Stimulated activated CD4-positive, alpha-beta T cell treated with anti-CD3 and anti-CD28 coated beads, Interleukin-15, amount 100 ng/mL, for 1 hour (primary cell): ENCODE measurements at regions not wholly inside any gene's neighbourhood (a gene's known extent, or its start where the extent isn't known, plus 50 kb on each side); places are given as distances from the start of the nearest gene placed in this dataset.

ENCODE experiments used
- DNase-seq, 2 donors: peaks; one replicate each; pipeline ENCODE4 v3.0.0-alpha.2; 2020; ENCODE audit warnings: low read depth in 1 of 2, low spot score in 1 of 2

- no peak for DNase-seq
These were observed 494.8 kb upstream of the WWC1 start for GRCh38 chr5:167796672-167797071.

GRCh38 chr5:167797933-167798332 lies 493.5 kb upstream of the WWC1 start:
- no peak for DNase-seq

- DNase-seq: no peak
These were observed 493.0 kb upstream of the WWC1 start for GRCh38 chr5:167798448-167798847.

GRCh38 chr5:167800427-167800826 lies 491.0 kb upstream of the WWC1 start:
- no peak for DNase-seq

GRCh38 chr5:167801999-167802398 lies 489.4 kb upstream of the WWC1 start:
- DNase-seq: no peak

GRCh38 chr5:167802755-167803431 lies 488.6 kb upstream of the WWC1 start:
- DNase-seq: no peak

DNA sequence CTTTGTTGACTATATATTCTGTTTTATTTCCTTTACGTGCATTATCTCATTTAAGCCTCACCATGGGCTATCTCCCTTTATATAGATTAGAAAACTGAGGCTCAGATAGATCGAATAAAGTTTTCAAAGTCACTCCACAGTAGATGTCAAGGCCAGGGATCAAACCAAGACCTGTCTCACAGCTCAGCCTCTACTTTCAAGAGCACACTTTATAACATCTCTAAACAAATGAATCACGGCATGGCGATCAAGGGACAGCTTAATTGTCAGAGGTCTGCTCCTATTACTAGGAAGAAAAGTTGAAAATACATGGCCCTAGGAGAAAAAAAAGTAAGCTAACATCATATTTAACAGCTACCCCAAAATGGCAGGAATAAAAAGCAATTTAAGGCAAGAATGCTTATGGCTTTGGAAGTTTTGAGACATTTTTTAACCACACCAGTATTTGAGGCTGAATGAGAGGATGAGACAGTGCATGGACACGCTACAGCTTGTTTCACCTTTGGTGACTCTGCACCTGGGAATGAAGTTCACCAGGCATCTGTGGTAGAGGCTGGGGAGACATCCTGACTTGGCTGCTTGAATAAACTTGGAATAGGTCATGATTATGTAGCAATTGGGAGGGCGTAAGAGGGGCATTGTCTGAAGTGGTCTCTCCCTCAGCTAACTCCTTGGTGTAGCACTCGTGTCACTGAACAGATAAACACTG lies 486.8 kb upstream of the WWC1 start:
- DNase-seq: no peak

GRCh38 chr5:167810573-167810972 lies 480.9 kb upstream of the WWC1 start:
- no peak for DNase-seq

GRCh38 chr5:167812871-167813270 lies 478.6 kb upstream of the WWC1 start:
- DNase-seq: no peak

DNA sequence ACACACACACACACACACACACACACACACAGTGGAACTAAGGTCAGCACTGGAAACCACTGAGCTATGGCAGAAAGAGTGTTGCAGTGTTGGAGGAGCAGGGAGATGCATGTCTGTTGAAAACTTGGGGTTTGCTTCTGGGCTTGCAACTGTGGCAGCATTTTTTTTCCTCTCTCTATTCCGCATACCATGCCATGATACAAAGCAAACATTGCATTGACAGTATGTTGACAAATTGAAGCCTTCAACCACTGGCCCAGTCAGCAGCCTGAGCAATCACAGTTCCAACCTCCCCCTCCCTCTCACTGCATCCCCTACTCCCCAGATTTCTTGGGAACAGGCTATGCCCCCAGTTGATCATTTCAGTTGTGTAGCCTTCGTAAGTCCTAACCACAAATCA lies 478.1 kb upstream of the WWC1 start:
- no peak for DNase-seq

GRCh38 chr5:167814040-167814439 lies 477.4 kb upstream of the WWC1 start:
- DNase-seq: no peak

- no peak for DNase-seq
These were observed 476.6 kb upstream of the WWC1 start for GRCh38 chr5:167814828-167815227.

DNA sequence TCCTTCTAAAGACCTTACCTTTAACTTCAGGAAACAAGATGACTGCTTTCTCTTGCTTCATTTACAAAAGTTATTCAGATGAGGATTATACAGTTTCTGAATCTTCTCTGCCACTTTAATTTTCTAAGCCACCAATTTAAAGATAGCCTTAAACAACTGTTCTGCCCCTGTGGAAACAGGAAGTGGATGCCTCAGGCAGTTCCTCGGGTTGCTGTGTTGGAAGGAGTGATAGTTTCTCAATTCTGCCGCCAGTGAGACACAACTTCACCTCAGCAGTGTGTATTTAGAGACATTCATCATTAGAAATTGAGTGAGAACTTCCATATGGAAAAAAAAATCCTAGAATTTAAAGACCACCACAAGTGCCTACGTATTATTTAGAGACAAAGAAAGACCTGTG lies 475.1 kb upstream of the WWC1 start:
- no peak for DNase-seq

- DNase-seq: no peak
These were observed 474.6 kb upstream of the WWC1 start for GRCh38 chr5:167816864-167817263.

- DNase-seq: no peak
These were observed 472.0 kb upstream of the WWC1 start for GRCh38 chr5:167819406-167819805.

DNA sequence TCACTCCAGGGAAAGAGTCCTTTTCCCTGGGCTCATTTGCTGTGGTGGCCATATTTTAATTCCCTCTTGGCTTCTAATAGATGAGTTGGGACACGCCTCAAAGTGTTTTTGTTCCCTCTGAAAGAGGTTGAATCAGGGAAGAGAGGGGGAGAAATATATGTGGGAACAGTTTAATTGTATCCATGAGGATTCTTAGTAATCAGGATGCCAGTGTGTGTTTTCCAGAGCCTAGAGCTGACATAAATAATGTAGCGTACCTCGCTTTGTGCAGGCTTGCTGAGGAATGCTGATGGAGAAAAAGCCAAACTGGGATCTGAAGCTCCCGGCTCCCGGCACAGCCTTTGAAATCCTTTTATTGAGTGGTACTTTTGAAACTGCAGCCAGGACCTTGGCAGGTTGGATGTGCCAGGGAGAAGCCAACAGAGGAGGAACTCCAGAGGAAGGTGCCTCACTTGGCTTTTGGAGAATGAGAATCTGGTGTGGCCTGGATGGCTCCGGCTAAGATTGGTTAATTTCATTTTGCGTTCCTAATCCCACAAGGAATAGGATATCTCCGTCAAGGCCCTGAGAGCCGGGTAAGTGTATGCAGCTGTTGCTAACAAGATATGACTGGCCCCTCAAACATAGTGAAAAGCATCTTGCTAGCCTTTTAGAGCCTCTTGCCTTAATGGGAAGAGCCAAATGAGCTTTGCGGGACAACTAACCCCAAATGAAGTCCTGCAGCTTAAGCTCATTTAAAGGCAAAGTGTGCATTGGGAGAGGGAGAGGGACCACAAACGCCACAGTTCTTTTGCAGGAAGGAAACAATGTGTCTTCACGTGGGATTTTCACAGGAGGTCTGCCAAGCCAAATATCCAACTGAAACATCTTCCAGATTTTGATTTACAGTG lies 471.1 kb upstream of the WWC1 start:
- DNase-seq: no peak

DNA sequence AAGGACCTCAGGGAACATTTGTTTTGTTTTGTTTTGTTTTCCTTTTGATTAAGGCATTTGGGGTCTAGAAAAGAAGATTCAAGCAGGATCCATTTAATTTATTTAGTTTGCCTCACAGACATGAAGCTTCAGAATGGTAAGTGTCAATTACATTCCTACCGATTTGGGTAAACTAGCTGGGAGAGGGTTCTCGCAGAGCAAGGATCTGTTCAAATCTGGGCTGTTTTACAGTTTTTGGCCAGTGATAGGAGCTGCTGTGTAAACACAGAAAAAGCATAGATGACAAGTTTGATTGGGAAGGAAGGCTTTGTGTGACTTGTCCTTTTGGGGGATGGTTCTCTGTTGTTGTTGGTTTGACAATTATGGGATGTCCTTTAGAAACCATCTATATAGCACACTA lies 470.3 kb upstream of the WWC1 start:
- no peak for DNase-seq

- no peak for DNase-seq
These were observed 469.8 kb upstream of the WWC1 start for GRCh38 chr5:167821669-167822068.

DNA sequence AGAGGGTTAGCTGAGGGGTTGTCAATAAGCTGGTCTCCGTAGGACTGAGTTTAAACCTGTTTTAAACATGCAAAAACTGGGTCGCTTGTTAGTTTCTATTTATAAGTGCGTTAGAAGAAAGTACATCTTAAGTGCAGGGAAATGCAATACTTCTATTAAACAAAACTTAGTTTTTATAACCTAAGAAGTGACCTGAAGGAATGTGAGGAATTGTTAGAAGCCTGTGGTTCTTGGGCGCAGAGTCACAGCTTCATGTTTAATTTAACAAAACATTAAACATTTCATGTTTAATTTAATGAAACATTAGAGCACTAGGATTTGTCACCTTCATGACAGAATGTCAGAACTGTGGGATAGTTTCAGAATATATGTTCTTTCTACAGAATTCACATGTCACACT lies 469.2 kb upstream of the WWC1 start:
- no peak for DNase-seq

DNA sequence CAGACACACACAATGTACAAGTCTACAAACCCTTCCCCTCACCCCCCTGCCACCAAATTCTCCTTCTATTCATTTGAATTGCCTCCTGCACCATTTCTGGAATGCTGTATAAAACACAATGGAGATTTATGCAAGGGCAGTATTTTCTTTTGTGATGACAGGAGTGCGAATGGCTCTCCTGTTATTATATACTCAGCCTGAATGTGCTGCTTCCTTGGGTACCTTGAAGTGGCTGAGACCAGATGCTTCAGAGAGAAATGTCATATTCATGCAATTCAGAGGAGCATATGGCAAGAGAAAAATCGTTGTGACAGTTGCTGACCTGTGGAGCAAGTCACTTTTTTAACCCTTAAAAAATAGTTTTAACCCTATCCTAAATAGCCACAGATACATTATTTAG lies 468.0 kb upstream of the WWC1 start:
- no peak for DNase-seq

DNA sequence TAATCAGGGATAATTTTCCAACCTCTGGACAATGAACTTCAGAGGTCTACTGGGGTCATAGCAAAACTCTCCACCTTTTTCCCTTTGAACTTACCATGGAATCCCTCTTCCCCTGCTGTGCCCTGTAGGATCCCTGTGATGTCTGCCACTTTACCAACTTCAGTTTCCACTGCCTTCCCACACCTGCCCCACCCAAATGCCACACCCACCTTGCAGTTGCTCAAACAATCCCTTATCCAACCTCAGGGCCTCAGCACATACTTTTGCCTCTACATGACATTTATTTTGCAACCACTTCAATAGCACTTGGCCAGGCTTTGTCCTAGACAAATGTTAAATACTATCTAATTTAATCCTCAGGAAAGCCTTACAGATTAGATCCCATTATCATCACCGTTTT lies 463.7 kb upstream of the WWC1 start:
- DNase-seq: no peak
